Medulla oblongata (tissue), 1 donor: ENCODE measurements at regions not wholly inside any gene's neighbourhood (a gene's known extent, or its start where the extent isn't known, plus 50 kb on each side); places are given as distances from the start of the nearest gene placed in this dataset.
A peak's percentile ranks its signal among the peaks of the same experiment; 100 is the strongest.
"Not testable (repeated sequence)": the region's sequence is repeated elsewhere in the genome, so short reads cannot be mapped to it uniquely, and the experiment has no call there.

Source experiments
- DNase-seq: peaks from one replicate; pipeline ENCODE4 v3.0.0-alpha.2; 2015; ENCODE audit errors: extremely low spot score

DNA sequence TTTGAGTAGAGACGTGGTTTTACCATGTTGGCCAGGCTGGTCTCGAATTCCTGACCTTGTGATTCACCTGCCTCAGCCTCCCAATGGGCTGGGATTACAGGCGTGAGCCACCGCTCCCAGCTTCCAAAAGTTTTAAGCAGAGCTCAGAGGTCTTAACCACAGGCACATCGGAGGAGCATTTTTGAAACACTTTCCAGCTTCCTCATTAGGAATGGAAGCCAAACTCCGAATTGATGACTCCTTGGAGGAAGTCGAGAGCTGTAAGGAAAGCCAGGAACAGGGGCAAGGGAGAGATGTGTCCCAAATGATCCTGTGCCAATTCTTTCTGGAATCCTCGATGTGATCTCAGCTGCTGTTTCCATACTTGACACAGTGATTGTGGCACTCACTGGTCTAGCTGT, 56.2 kb upstream of the CCZ1B start:
- DNase-seq = not testable (repeated sequence)

DNA sequence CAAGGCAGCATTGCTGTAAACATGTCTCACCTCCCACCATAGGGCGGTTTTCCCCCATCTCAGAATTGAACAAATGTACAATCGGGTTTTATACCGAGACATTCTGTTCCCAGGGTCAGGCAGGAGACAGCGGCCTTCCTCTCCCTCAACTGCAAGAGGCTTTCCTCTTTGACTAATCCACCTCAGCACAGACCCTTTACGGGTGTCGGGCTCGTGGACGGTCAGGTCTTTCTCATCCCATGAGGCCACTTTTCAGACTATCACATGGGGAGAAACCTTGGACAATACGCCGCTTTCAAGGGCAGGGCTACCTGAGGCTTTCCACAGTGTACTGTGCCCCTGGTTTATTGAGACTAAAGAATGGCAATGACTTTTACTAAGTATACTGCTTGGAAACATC, 57.7 kb upstream of the CCZ1B start:
- DNase-seq = not testable (repeated sequence)

DNA sequence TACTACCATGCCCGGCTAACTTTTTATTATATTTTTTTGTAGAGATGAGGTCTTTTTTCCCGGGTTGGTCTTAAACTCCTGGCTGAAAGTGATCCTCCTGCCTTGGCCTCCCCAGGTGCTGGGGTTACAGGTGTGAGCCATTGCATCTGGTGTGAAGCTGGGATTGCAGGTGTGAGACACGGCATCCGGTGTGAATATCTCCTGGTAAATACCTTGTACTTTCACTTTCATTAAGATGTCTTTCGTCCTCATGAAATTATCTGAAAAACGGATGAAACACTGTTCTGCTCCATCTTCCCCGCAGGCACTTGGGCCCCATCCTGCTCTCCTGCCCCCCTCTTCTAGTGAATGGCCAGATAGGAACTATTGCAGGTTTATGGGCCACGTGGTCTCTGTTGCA, 60.1 kb upstream of the CCZ1B start:
- no peak for DNase-seq

DNA sequence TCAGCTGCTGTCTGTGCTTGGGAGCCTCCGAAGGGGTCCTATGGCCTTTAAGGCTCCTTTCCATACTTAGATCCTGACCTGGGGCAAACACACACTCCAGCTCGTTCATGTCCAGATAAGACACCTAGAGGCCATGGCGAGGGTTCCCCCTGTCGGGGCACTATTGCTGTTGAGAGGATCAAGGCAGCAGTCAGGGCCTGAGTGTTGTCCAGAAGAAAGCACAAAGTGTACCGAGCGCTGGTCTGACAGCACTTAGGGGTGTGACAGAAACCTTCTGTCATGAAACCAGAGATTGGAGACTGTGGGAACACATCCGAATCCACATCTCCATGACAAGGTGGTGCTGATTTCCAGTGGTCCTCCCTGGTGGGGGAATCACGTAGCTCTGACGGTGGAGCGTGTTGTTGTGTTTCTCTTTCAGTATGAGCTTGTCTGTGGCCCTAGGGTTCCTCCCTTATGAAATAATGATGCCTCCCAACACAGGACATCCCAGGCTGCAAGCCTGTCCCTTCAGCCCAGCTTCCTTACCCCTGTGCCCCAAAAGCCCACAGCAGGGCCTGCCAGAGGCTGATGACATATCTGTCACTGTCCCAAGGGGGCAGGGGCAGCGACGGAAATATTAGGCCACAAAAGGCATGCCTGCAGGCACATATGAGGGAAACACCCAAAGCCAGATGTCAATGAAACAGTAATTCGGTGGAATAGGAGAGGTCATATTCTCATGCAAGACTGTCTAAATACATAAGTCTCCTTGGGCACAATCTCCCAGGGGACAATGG, 62.4 kb upstream of the CCZ1B start:
- DNase-seq = not testable (repeated sequence)

DNA sequence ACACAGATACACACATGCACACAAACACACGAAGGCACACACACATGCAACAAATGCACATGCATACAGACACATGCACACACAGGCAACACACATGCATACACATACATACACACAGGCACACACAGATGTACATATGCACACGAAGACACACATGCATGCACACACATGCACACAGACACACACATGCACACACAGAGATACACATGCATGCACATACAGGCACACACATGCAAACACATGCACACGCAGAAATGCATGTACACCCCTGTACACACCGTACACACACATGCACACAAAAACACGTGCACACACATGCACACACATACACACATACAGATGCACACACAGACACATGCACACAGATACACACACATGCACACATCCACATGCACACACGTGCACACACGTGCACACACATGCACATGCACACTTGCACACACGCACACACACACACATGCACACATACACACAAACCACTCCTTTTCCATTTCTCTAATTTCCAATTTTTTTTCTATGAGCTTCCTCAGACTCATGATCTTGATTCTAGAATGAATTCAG, 63.3 kb upstream of the CCZ1B start:
- no peak for DNase-seq

DNA sequence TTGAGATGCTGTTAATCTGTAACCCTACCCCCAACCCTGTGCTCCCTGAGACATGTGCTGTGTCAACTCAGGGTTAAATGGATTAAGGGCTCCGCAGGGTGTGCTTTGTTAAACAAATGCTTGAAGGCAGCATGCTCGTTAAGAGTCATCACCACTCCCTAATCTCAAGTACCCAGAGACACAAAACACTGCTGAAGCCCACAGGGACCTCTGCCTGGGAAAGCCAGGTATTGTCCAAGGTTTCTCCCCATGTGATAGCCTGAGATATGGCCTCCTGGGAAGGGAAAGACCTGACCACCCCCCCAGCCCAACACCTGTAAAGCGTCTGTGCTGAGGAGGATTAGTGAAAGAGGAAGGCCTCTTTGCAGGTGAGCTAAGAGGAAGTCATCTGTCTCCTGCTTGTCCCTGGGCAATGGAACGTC, 76.0 kb upstream of the CCZ1B start:
- not testable (repeated sequence) for DNase-seq

DNA sequence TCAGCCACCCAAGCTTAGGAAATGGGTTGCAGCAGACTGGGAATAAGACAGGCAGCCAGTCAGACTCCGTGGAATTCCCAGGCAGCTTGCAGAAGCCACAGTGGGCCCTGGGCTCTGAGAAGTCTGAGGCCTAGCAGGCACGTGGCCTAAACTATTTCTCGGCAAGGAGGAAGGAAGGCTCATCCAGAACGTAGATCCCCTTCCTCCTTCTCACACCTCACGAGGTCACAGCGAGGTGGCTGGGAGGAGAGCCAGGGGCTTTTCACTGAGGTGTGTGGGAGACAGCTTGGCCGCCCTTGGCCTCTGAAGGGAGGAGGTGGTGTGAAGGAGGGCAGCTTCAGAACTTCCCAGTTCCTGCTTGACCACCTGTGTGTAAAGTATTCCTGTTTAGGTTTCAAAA, 77.2 kb upstream of the CCZ1B start:
- not testable (repeated sequence) for DNase-seq

DNA sequence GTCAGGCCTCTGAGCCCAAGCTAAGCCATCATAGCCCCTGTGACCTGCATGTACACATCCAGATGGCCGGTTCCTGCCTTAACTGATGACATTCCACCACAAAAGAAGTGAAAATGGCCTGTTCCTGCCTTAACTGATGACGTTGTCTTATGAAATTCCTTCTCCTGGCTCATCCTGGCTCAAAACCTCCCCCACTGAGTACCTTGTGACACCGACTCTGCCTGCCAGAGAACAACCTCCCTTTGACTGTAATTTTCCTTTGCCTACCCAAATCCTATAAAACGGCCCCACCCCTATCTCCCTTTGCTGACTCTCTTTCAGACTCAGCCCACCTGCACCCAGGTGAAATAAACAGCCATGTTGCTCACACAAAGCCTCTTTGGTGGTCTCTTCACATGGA, 77.7 kb upstream of the CCZ1B start:
- not testable (repeated sequence) for DNase-seq

DNA sequence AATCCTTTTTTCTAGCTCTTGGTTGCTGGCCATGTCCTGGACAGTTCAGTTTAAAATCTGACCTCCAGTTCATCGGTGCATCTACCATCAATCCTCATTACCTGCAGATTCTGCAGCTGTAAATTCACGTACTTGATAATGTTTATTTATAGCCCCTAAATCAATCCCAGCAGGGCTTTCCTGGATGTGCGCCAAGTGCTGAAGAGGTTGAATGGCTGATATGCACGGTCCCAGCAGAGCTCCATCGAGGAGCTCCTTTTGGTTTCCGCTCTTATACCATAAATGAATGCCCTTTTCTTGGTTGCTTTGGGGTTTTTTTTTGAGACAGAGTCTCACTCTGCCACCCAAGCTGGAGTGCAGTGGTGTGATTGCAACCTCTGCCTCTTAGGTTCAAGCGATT, 91.2 kb upstream of the CCZ1B start:
- no peak for DNase-seq

DNA sequence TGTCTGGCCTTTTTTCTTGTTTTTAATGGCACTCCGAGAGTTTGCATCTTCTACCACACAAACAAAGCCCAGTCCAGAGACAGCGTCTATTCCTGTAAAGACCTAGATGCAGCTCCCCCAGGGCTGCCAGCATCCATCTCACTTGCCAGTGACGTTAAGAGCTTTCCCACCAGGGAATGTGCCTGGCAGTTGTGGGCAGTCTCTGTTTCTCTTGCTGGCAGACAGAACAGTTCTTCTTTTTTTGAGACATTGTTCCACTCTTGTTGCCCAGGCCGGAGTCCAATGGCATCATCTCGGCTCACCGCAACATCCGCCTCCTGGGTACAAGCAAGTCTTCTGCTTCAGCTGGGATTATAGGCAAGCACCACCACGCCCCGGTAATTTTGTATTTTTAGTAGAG, 93.1 kb upstream of the CCZ1B start:
- DNase-seq = peak; percentile 25

DNA sequence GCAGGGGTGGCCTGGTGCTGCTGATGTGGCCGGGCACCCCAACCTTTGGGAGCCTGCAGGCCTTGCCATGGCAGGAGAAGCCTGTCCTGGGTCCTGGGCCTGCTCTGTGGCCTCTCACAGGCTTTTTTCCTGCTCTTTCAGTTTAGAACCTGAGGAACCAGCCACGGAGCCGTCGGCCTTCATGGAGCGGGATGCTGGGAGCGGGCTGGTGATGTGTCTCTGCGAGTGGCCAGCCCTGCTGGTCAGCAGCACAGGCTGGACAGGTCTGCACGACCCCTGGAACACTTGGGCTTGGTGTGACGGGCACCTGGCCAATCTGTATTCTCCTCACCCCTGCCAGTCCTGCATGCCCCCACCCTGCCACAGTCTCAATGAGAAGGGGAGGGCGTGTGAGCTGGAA, 98.4 kb upstream of the CCZ1B start:
- not testable (repeated sequence) for DNase-seq

DNA sequence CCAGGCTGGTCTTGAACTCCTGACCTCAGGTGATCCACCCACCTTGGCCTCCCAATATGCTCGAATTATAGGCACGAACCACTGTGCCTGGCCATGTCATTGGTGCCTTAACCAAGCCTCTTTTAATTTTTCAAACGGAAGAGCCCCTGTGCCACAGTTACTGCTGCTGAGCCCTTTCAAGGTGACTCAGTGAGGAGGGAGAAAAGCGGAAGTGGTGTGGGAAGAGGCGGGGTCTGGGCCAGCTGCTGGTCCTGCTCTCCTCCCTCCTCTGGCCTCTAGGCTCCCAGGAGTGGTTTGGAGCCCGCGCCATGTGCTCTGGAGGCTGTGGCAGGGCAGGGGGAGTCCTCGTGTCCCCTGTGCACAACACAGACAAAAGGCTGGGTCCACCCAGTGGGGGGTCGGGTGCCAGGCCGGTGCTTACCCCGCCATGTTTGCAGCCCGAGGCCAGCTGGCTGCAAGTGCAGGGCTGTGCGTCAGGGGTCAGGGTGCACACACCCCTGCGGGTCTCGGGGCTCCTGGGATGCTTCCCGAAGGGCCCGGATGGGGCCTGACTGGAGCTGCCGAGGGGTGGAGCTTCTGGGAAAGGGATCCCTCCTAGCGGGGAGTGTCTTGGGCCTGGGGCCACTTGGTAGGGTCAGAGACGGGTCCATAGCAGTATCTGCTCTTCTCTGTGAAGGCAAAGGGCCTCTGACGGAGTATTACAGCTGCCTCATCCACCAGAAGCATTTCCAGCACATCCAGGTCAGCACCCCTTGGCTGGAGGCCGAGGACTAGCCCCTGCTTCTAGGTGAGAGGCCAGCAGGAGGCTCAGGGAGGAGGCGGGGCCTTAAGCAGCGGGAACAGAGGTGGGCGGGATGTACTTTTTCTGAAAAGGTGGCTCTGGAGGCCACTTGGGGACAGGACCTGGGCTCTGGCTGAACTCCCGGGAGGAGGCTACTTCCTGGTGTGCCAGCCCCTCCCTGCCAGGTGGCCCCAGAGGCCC, 100.4 kb upstream of the CCZ1B start:
- not testable (repeated sequence) for DNase-seq

DNA sequence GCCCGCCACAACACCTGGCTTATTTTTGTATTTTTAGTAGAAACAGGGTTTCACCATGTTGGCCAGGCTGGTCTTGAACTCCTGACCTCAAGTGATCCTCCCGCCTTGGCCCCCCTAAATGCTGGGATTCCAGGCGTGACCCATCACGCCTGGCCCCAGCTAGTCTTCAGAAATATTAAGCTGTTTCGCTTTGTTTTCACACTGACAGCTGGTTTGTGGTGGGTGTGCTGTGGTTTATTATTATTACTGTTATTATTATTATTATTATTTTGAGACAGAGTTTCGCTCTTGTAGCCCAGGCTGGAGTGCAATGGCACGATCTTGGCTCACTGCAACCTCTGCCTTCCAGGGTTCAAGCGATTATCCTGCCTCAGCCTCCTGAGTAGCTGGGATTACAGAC, 101.6 kb upstream of the CCZ1B start:
- DNase-seq = not testable (repeated sequence)

DNA sequence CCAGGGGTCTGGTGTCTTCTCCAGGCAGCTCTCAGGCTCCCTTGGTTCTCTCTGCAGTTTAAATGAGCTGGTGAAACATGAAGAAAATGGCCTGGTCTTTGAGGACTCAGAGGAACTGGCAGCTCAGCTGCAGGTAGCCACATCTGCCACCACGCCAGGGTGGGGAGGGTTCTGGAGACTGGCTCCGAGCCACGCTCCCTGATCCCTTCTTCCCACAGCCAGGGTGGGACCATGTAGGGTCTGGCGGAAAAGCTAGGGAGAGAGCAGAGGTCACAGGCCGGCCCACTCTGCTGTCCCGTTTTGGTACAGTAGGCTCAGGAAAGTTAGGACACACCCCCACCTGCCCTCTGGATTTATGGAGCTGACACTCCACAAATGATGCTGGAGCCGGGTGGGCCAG, 103.5 kb upstream of the CCZ1B start:
- DNase-seq = not testable (repeated sequence)

DNA sequence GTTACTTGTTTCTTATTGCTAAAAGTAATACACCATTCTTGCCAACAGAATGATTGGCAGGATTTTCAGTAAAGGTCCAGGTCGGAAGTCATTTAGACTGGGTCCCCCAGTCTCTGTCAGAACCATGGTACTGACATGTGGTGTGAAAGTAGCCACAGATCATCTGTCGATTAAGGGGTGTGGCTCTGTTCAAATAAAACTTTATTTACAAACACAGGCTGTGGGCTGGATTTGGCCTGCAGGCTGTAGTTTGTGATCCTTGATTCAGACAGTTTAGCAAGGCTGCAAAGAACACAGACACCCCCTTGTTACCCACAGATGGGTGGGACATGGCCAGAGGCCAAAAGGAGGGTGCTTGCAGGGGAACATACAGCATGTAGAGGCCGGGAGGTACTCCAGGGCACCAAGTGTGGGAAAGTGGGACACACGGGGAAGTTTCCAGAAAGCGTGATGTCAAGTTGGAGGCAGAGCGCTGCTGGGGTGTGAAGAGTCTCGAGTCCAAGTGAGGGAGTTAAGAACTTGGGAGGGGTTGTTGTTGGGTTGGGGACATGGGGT, 104.1 kb upstream of the CCZ1B start:
- not testable (repeated sequence) for DNase-seq

DNA sequence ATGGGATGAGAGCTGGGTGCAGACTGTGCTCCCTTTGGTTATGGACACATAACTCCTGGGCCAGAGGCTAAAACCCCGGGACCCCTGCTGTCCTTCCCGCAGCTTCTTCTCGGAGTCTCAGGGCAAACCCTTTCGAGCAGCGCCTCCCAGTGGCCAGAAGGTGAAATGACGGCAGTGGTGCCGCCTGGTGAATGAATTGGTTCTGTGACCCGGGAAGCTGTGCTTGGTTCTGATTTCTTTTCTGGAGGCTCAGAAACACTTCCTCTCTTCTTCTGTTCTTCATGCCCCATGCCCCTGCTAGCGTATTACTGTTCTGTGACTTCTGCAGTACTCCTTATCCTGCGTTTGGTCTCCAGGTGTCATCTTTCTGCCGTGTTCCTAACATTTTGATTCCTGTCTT, 104.7 kb upstream of the CCZ1B start:
- peak; percentile 30 for DNase-seq

DNA sequence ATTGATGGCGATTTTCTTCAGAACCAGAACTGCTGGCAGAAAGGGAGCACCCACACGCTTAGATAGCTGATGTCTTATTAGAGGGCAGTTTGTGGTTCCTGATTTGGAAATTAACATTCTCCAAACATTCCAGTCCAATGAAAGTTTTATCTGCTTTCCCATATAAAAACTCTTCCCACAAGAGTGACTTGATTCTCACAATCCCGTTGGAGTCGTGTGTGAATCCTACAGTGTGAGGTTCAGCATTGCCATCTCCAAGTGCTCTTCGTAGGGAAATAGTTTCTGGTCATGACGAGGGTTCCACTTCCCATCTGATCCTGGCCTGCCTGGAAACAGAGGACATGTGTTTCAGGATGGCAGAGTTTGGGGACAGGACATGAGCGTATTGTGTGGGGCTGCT, 105.4 kb upstream of the CCZ1B start:
- not testable (repeated sequence) for DNase-seq

DNA sequence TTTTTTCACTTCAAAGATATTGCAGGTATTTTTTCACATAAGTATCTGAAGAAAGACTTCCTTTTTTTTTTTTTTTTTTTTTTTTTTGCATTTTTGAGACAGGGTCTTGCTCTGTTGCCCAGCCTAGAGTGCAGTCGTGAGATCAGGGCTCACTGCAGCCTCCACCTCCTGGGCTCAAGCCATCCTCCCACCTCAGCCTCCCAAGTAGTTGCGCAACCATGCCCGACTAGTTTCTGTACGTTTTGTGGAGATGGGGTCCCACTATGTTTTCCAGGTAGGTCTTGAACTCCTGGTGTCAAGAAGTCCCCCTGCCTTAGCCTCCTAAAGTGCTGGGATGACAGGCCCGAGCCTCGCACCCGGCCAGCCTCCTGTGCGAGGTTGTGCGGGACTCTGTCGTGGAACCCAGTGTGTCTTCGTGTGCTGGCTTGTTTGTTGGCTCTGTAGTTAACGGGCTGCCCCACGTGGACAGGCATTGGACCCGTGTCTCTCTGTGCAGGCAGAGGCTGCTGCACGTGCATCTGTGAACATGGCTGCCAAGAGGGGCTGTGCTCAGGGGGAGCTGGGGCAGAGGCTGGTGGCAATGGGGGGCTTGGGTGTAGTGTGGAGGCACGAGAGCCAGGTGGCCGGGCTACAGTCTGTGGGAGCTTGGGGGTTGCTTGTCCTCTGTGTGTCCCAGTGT, 108.0 kb upstream of the CCZ1B start:
- not testable (repeated sequence) for DNase-seq

DNA sequence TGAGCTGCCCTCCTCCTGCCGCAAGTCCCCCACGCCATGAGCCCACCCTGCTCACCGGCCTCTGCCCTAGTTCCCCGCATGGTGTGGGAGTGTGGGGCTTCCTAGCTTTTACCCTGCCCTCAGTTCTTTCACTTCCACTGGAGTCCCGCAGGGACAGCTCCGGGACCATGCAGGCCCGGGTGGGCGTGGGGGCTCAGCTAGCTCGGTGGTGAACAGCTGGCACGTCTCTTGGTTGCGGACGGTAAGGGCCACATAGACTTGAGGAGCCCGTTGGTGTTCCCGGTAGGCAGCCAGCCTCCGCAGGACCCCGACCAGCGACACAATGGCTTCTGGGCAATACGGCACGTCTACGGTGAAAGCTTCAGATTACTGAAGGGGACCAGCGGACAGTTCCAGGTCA, 108.9 kb upstream of the CCZ1B start:
- DNase-seq = no peak

DNA sequence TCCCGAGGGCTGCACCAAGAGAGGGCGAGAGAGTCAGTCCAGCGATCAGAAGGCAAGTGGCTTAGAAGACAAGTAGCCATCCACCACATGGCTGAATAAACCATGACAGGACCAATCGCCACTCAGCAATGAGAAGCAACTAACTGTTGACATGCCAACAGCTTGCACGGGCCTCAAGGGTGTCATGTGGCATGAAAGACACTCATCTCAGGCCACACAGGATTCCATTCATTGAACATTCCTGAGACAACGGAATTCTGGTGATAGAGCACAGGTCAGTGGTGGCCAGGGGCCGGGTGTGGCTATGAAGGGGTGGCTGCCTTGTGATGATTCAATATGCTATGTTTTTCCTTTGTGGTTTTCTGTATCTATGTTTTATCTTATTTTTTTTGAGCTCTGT, 110.6 kb upstream of the CCZ1B start:
- not testable (repeated sequence) for DNase-seq

DNA sequence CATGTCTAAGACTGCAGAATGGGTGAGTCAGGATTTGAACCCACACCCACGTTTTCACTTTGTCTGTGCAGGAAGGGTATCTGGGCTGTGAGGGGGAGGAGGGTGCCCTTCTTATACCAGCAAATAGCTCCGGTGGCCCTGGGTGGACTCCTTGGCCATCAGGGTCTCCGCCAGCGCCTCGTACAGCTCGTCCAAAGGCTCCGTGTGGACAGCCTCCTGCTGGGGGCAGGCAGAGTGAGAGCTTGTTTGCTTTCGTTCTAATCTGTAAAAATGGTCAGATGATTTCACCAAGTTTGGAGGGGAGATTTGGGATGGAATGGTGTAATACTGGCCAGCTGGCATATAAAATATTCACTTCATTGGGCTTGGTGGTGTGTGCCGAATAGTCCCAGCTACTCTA, 111.7 kb upstream of the CCZ1B start:
- not testable (repeated sequence) for DNase-seq
